ENCODE measurements at regions not wholly inside any gene's neighbourhood (a gene's known extent, or its start where the extent isn't known, plus 50 kb on each side); places are given as distances from the start of the nearest gene placed in this dataset.

DNA sequence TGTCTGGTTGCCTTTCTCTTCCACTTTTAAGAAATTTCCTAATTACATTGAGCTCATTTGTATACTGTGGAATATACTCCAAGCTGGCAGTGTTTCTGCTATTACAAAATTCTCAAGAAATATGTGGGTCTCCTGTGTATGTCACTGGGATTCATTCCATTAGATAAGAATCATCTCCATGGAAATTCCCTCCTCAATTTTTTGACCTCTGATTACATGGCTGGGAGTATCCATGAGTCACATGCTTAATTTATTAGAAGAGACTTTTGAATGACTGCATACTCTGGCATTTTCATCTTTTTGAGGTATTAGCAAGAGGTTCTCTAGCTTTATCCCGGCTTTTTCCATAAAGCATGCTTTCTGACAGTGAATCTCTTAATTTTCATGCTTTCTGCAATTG is 665.5 kb upstream of the CNTNAP5 start:
- no peak for TF ChIP-seq EZH2 (optimal IDR thresholded peaks at IDR 0.05; ENCODE audit: low read depth, low read length)
- TF ChIP-seq CTCF (IDR thresholded peaks at IDR 0.05; ENCODE audit: low read length): no peak
